HCT116 (cell line): ENCODE measurements at regions not wholly inside any gene's neighbourhood (a gene's known extent, or its start where the extent isn't known, plus 50 kb on each side); places are given as distances from the start of the nearest gene placed in this dataset.

Experiments used
- ATAC-seq: fragments of 200-7000 bp; cut with Tn5 transposase; 2 replicates; pipeline ENCODE4 v1.9.1; 2020; ENCODE audit warnings: mild to moderate bottlenecking, moderate library complexity
- BruUV-seq: library from RNA; stranded (reverse); fragments of 400-500 nt; replicated peaks from 2 replicates; lab custom pipeline; 2021; lab: Mats Ljungman, UMichigan
- CTCF ChIA-PET: fragments of 300-600 bp; sonication (Branson Sonifier 250); formaldehyde crosslinking; loops from one replicate; lab custom pipeline; 2021; ENCODE audit warnings: antibody characterized with exemption; lab: Charles Lee
- POLR2A ChIA-PET: fragments of 300-600, 350-600 bp; sonication (Branson Sonifier 250); formaldehyde crosslinking; loops from one replicate; lab custom pipeline; 2021; ENCODE audit warnings: antibody characterized with exemption; lab: Charles Lee
- RAD21 ChIA-PET, 2 experiments: fragments of 300-600 bp; sonication (Branson Sonifier 250); formaldehyde crosslinking; loops; one replicate each; lab custom pipeline; 2023; ENCODE audit warnings: low total read pairs in 2 of 2; ENCODE audit not compliant: uncharacterized antibody in 2 of 2, unreplicated experiment in 2 of 2, low non-redundant PET in 1 of 2; lab: Charles Lee
- DNase-seq: peaks from one replicate; pipeline ENCODE4 v3.0.0-alpha.2; 2010; ENCODE audit warnings: low read depth, low spot score
- H2AFZ ChIP-seq: fragments of 200-600 bp; shearing (Covaris generic), sonication (generic); 2 replicates; pipeline ENCODE4 v1.6.1; 2017; ENCODE audit warnings: low read depth, mixed run types, mixed read lengths, antibody characterized with exemption, low read length; ENCODE audit not compliant: poor library complexity, severe bottlenecking
- H3K27ac ChIP-seq: 2 replicates; pipeline ENCODE4 v1.5.1; 2012; ENCODE audit warnings: low read depth, low read length
- H3K27me3 ChIP-seq: fragments of 200-600 bp; sonication (generic); 2 replicates; pipeline ENCODE4 v1.6.1; 2016; ENCODE audit warnings: mixed run types, low read length, mixed read lengths; ENCODE audit not compliant: insufficient read depth
- H3K36me3 ChIP-seq, 2 experiments: fragments of 200-500 bp in 1 of 2; fragments of 200-600 bp in 1 of 2; sonication (Bioruptor generic) in 1 of 2; sonication (generic) in 1 of 2; 2 replicates each; pipeline versions ENCODE4 v1.5.1 to v1.6.1; 2014 to 2016; ENCODE audit warnings: low read length in 2 of 2, inconsistent platforms in 1 of 2, mixed read lengths in 1 of 2, mixed run types in 1 of 2; ENCODE audit not compliant: insufficient read depth in 2 of 2, control insufficient read depth in 1 of 2
- H3K4me1 ChIP-seq, 2 experiments: fragments of 200-600 bp in 1 of 2; sonication (generic) in 1 of 2; 2 replicates each; pipeline versions ENCODE4 v1.5.1 to v1.6.1; 2012 to 2017; ENCODE audit warnings: low read length in 2 of 2, inconsistent platforms in 1 of 2, mild to moderate bottlenecking in 1 of 2, mixed read lengths in 1 of 2, mixed run types in 1 of 2, moderate library complexity in 1 of 2; ENCODE audit not compliant: insufficient read depth in 2 of 2, control insufficient read depth in 1 of 2
- H3K4me2 ChIP-seq: fragments of 200-600 bp; sonication (generic); 2 replicates; pipeline ENCODE4 v1.6.1; 2017; ENCODE audit warnings: mixed run types, low read length, mixed read lengths
- H3K4me3 ChIP-seq, 2 experiments: fragments of 200-600 bp in 1 of 2; sonication (generic) in 1 of 2; replicated peaks in 1 of 2; 2 replicates each; pipeline ENCODE4 v1.5.1; 2011 to 2016; ENCODE audit warnings: low read length in 2 of 2, control low read depth in 1 of 2, low read depth in 1 of 2, mild to moderate bottlenecking in 1 of 2, mixed read lengths in 1 of 2, mixed run types in 1 of 2
- H3K79me2 ChIP-seq: fragments of 200-600 bp; sonication (generic); 2 replicates; pipeline ENCODE4 v1.6.1; 2017; ENCODE audit warnings: mild to moderate bottlenecking, mixed run types, low read length, moderate library complexity, mixed read lengths; ENCODE audit not compliant: insufficient read depth
- H3K9ac ChIP-seq: fragments of 200-600 bp; sonication (generic); 2 replicates; pipeline ENCODE4 v1.6.1; 2016; ENCODE audit warnings: low read length, mixed read lengths
- H3K9me2 ChIP-seq: fragments of 200-600 bp; sonication (generic), shearing (Covaris generic); 2 replicates; pipeline ENCODE4 v1.6.1; 2017; ENCODE audit warnings: mixed run types, mild to moderate bottlenecking, moderate library complexity; ENCODE audit not compliant: insufficient read depth
- H3K9me3 ChIP-seq, 2 experiments: fragments of 200-500 bp in 1 of 2; fragments of 200-600 bp in 1 of 2; sonication (Bioruptor generic) in 1 of 2; sonication (generic) in 1 of 2; 2 replicates each; pipeline ENCODE4 v1.6.1; 2014 to 2017; ENCODE audit warnings: low read length in 2 of 2, mixed read lengths in 2 of 2, inconsistent platforms in 1 of 2, low read depth in 1 of 2, mild to moderate bottlenecking in 1 of 2, mixed run types in 1 of 2, moderate library complexity in 1 of 2; ENCODE audit not compliant: control insufficient read depth in 1 of 2, insufficient read depth in 1 of 2
- H4K20me1 ChIP-seq: fragments of 200-600 bp; sonication (generic), shearing (Covaris generic); 2 replicates; pipeline ENCODE4 v1.6.1; 2017; ENCODE audit warnings: mixed run types, mild to moderate bottlenecking, moderate library complexity; ENCODE audit not compliant: insufficient read depth
- ATF3 ChIP-seq: IDR thresholded peaks from 2 replicates; pipeline ENCODE4 v1.6.1; 2012
- ELF1 ChIP-seq: IDR thresholded peaks from 2 replicates; pipeline ENCODE4 v1.6.1; 2012; ENCODE audit warnings: low read depth, borderline replicate concordance
- EZH2phosphoT487 ChIP-seq: fragments of 200-600 bp; IDR thresholded peaks from 2 replicates; pipeline ENCODE4 v1.6.1; 2018; ENCODE audit warnings: antibody characterized with exemption, borderline replicate concordance
- MAX ChIP-seq: IDR thresholded peaks from 2 replicates; pipeline ENCODE4 v1.6.1; 2012
- POLR2A ChIP-seq: IDR thresholded peaks from 2 replicates; pipeline ENCODE4 v1.7.0; 2011; ENCODE audit warnings: borderline replicate concordance; ENCODE audit not compliant: insufficient read depth, insufficient read length; ENCODE audit errors: extremely low read depth
- RAD21 ChIP-seq: IDR thresholded peaks from 2 replicates; pipeline ENCODE4 v1.6.1; 2012; ENCODE audit warnings: low read depth, mild to moderate bottlenecking
- SIN3A ChIP-seq: IDR thresholded peaks from 2 replicates; pipeline ENCODE4 v1.6.1; 2012; ENCODE audit warnings: low read depth
- SRF ChIP-seq: IDR thresholded peaks from 2 replicates; pipeline ENCODE4 v1.6.1; 2012; ENCODE audit warnings: low read depth
- ZBTB33 ChIP-seq: IDR thresholded peaks from 2 replicates; pipeline ENCODE4 v1.6.1; 2011; ENCODE audit warnings: mild to moderate bottlenecking, low read length, moderate library complexity; ENCODE audit not compliant: insufficient replicate concordance; ENCODE audit errors: extremely low read depth
- ZFX ChIP-seq: fragments of 450-650 bp; IDR thresholded peaks from 2 replicates; pipeline ENCODE4 v1.6.1; 2017
- ZNF274 ChIP-seq: fragments of 200-500 bp; sonication (Bioruptor generic); IDR thresholded peaks from 2 replicates; pipeline ENCODE4 v1.6.1; 2014; ENCODE audit warnings: mild to moderate bottlenecking, low read depth, low read length, inconsistent platforms
- intact Hi-C: fragments of 100-400 bp; cut with micrococcal nuclease; formaldehyde crosslinking; loops from 2 replicates; pipeline ENCODE4 v1.10.0; 2022

GRCh38 chr20:55579802-55580201, 425.5 kb downstream of the CBLN4 start:
- ChIA-PET RAD21 (no interaction called here), POLR2A (no interaction called here), CTCF (no interaction called here)
- H3K4me3 ChIP-seq = no peak overlapping the region
- no peaks in the 10 kb centered on the region for H3K9me2 ChIP-seq
- no peak overlapping the region for H3K27ac ChIP-seq
- DNase-seq = no peak
- H3K27me3 ChIP-seq = no peaks in the 10 kb centered on the region
- no peaks in the 10 kb centered on the region for H3K36me3 ChIP-seq
- H3K4me1 ChIP-seq = no peaks in the 10 kb centered on the region
- no peak for ATAC-seq
- H3K9me3 ChIP-seq = peaks cover 5 to 30% of the 10 kb centered on the region in 2 experiments; a peak in 3 of 4 replicates
- no peak overlapping the region for H2AFZ ChIP-seq
- H3K79me2 ChIP-seq = no peaks in the 10 kb centered on the region
- intact Hi-C loops = no loop called here
- H3K4me2 ChIP-seq = no peak overlapping the region
- H4K20me1 ChIP-seq = no peaks in the 10 kb centered on the region
- TF ChIP-seq ELF1 = no peak
- no peak for TF ChIP-seq EZH2phosphoT487
- no peak for TF ChIP-seq ATF3
- TF ChIP-seq SIN3A = no peak
- TF ChIP-seq POLR2A = no peak
- TF ChIP-seq ZNF274 = no peak
- TF ChIP-seq ZBTB33 = no peak
- TF ChIP-seq SRF = no peak
- no peak for TF ChIP-seq RAD21
- TF ChIP-seq ZFX = no peak
- TF ChIP-seq MAX = no peak
- BruUV-seq = no TSS peak
- H3K9ac ChIP-seq = no peak overlapping the region
